Vagina (tissue), 2 donors: ENCODE measurements at regions not wholly inside any gene's neighbourhood (a gene's known extent, or its start where the extent isn't known, plus 50 kb on each side); places are given as distances from the start of the nearest gene placed in this dataset.

Source experiments
- DNase-seq, 2 donors: peaks; one replicate each; pipeline ENCODE4 v3.0.0-alpha.2; 2017; ENCODE audit errors: extremely low spot score in 2 of 2
- H3K27ac ChIP-seq: fragments of 200-600 bp; sonication (generic); one replicate; pipeline ENCODE4 v1.5.1; 2019
- H3K27me3 ChIP-seq: fragments of 200-600 bp; sonication (generic); one replicate; pipeline ENCODE4 v1.5.1; 2019
- H3K36me3 ChIP-seq, 2 donors: fragments of 200-600 bp; sonication (generic); one replicate each; pipeline ENCODE4 v1.5.1; 2017 to 2019
- H3K4me1 ChIP-seq: fragments of 200-600 bp; sonication (generic); one replicate; pipeline ENCODE4 v1.5.1; 2019
- H3K4me3 ChIP-seq, 2 donors: fragments of 200-600 bp; sonication (generic); 1 replicate in 1 of 2; 2 replicates in 1 of 2; pipeline ENCODE4 v1.5.1; 2016 to 2019
- H3K9me3 ChIP-seq: fragments of 200-600 bp; sonication (generic); one replicate; pipeline ENCODE4 v1.5.1; 2019
- POLR2A ChIP-seq, 2 donors: fragments of 450-650 bp; IDR thresholded peaks; one replicate each; pipeline ENCODE4 v1.6.1; 2017; ENCODE audit warnings: antibody characterized with exemption in 2 of 2, mild to moderate bottlenecking in 2 of 2, moderate library complexity in 2 of 2
- POLR2AphosphoS5 ChIP-seq, 2 donors: sonication (generic); formaldehyde crosslinking; IDR thresholded peaks; one replicate each; pipeline ENCODE4 v1.9.0; 2017; ENCODE audit warnings: antibody characterized with exemption in 2 of 2, mild to moderate bottlenecking in 2 of 2, low read depth in 1 of 2; ENCODE audit not compliant: insufficient read depth in 1 of 2
- intact Hi-C: fragments of 100-400 bp; cut with DNase I; formaldehyde crosslinking; loops from one replicate; pipeline ENCODE4 v1.15.1; 2023
- TF ChIP-seq, protein P1 (sequence below), 3 experiments: fragments of 450-650 bp in 2 of 3; fragments of 200-600 bp in 1 of 3; sonication (generic) in 1 of 3; IDR thresholded peaks; one replicate each; pipeline ENCODE4 v1.5.1; 2017 to 2019; ENCODE audit warnings: antibody characterized with exemption in 3 of 3, mild to moderate bottlenecking in 2 of 3, moderate library complexity in 2 of 3

- Histone ChIP-seq H3K27me3 (no peaks in the 10 kb centered on the region), H3K9me3 (no peaks in the 10 kb centered on the region), H3K36me3 (no peaks in the 10 kb centered on the region), H3K27ac (peak overlapping the region; percentile 61), H3K4me1 (no peaks in the 10 kb centered on the region), H3K4me3 (no peak overlapping the region)
- intact Hi-C loops, result no loop called here
- TF ChIP-seq, protein P1, sequence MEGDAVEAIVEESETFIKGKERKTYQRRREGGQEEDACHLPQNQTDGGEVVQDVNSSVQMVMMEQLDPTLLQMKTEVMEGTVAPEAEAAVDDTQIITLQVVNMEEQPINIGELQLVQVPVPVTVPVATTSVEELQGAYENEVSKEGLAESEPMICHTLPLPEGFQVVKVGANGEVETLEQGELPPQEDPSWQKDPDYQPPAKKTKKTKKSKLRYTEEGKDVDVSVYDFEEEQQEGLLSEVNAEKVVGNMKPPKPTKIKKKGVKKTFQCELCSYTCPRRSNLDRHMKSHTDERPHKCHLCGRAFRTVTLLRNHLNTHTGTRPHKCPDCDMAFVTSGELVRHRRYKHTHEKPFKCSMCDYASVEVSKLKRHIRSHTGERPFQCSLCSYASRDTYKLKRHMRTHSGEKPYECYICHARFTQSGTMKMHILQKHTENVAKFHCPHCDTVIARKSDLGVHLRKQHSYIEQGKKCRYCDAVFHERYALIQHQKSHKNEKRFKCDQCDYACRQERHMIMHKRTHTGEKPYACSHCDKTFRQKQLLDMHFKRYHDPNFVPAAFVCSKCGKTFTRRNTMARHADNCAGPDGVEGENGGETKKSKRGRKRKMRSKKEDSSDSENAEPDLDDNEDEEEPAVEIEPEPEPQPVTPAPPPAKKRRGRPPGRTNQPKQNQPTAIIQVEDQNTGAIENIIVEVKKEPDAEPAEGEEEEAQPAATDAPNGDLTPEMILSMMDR (IDR thresholded peaks at IDR 0.05), result no peak
- TF ChIP-seq POLR2A (IDR thresholded peaks at IDR 0.05), result no peak
- no peak for TF ChIP-seq POLR2AphosphoS5 (IDR thresholded peaks at IDR 0.05; ENCODE audit: insufficient read depth in 1 of 2, low read depth in 1 of 2)
- no peak for DNase-seq
Observed at GRCh38 chr14:53570411-53571387, 385.9 kb downstream of the BMP4 start.

DNA sequence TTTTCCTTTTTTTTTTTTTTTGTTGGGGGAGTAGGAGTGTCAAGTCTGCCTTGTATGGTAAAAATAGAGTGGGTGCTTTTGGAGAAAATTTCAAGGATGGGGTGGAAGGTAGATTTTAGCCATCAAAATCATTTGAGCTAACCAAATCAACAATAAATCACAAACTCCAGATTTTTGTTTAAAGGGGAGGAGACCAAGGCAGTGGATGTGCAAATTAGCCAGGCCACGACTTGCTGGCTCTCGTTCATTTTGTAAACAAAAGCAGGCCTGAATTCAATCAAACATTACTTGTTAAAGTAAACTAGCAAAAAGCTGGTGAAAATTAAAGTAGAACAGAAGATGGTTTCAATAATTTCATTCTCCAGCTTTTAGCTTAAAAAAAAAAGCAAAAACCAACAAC is 387.2 kb downstream of the BMP4 start:
- H3K36me3 ChIP-seq, result no peaks in the 10 kb centered on the region
- H3K27ac ChIP-seq, result no peak overlapping the region
- TF ChIP-seq, protein P1 (IDR thresholded peaks at IDR 0.05), result no peak
- TF ChIP-seq POLR2AphosphoS5 (IDR thresholded peaks at IDR 0.05; ENCODE audit: insufficient read depth in 1 of 2, low read depth in 1 of 2) (no peak), POLR2A (IDR thresholded peaks at IDR 0.05) (no peak)
- DNase-seq, result no peak
- H3K4me3 ChIP-seq, result no peak overlapping the region
- H3K4me1 ChIP-seq, result no peaks in the 10 kb centered on the region
- intact Hi-C loops, result no loop called here
- no peaks in the 10 kb centered on the region for H3K27me3 ChIP-seq
- no peaks in the 10 kb centered on the region for H3K9me3 ChIP-seq

GRCh38 chr14:53567236-53567780 is 389.3 kb downstream of the BMP4 start:
- H3K27ac ChIP-seq, result no peak overlapping the region
- intact Hi-C loops, result no loop called here
- no peaks in the 10 kb centered on the region for H3K27me3 ChIP-seq
- TF ChIP-seq POLR2AphosphoS5 (IDR thresholded peaks at IDR 0.05; ENCODE audit: insufficient read depth in 1 of 2, low read depth in 1 of 2), result no peak
- TF ChIP-seq, protein P1 (IDR thresholded peaks at IDR 0.05), result no peak
- no peak for TF ChIP-seq POLR2A (IDR thresholded peaks at IDR 0.05)
- DNase-seq, result no peak
- no peaks in the 10 kb centered on the region for H3K36me3 ChIP-seq
- H3K9me3 ChIP-seq, result no peaks in the 10 kb centered on the region
- H3K4me3 ChIP-seq, result no peak overlapping the region
- no peaks in the 10 kb centered on the region for H3K4me1 ChIP-seq

DNA sequence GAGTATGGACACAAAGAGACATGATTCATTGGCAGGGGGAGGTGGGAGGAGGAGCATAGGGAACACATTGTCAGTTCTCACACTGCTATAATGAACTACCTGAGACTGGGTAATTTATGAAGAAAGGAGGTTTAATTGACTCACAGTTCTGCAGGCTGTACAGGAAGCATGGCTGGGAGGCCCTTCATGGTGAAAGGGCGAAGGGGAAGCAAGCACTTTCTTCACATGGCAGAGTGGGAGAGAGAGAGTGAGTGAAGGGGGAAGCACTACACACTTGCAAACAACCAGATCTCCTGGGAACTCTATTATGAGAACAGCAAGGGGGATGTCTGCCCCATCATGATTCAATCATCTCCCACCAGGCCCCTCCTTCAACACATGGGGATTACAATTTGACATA is 391.8 kb downstream of the BMP4 start:
- Histone ChIP-seq H3K9me3 (no peaks in the 10 kb centered on the region), H3K36me3 (no peaks in the 10 kb centered on the region), H3K27ac (no peak overlapping the region), H3K4me3 (no peak overlapping the region), H3K4me1 (no peaks in the 10 kb centered on the region), H3K27me3 (no peaks in the 10 kb centered on the region)
- DNase-seq, result no peak
- intact Hi-C loops, result no loop called here
- TF ChIP-seq, protein P1 (IDR thresholded peaks at IDR 0.05), result no peak
- TF ChIP-seq POLR2A (IDR thresholded peaks at IDR 0.05) (no peak), POLR2AphosphoS5 (IDR thresholded peaks at IDR 0.05; ENCODE audit: insufficient read depth in 1 of 2, low read depth in 1 of 2) (no peak)

DNA sequence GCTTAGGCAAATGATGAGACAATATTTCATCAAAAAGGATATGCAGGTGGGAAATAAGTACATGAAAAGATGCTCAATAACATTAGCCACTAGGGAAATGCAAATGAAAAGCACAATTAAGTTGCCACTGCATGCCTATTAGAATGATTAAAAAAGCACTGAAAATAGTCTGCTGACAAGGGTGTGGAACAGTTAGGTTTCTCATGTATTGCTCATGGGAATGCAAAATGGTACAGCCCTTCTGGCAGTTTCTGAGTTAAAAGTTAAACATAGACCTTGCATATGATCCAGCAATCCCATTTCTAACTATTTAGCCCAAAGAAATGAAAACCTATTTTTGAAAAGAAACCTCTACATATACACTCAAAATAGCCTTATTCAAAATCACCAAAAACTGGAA is 393.0 kb downstream of the BMP4 start:
- TF ChIP-seq POLR2AphosphoS5 (IDR thresholded peaks at IDR 0.05; ENCODE audit: insufficient read depth in 1 of 2, low read depth in 1 of 2), result no peak
- no peak for TF ChIP-seq POLR2A (IDR thresholded peaks at IDR 0.05)
- TF ChIP-seq, protein P1 (IDR thresholded peaks at IDR 0.05), result no peak

More for the DNA sequence above, 393.0 kb downstream of the BMP4 start:
- H3K4me3 ChIP-seq, result no peak overlapping the region
- no peaks in the 10 kb centered on the region for H3K27me3 ChIP-seq
- no peak for DNase-seq
- intact Hi-C loops, result no loop called here
- H3K4me1 ChIP-seq, result no peaks in the 10 kb centered on the region
- H3K27ac ChIP-seq, result no peak overlapping the region
- no peaks in the 10 kb centered on the region for H3K36me3 ChIP-seq
- no peaks in the 10 kb centered on the region for H3K9me3 ChIP-seq
